ENCODE measurements at regions not wholly inside any gene's neighbourhood (a gene's known extent, or its start where the extent isn't known, plus 50 kb on each side); places are given as distances from the start of the nearest gene placed in this dataset.

GRCh38 chr7:21184942-21185652 is 242.8 kb upstream of the SP4 start:
- no peak overlapping the region for H3K4me3 ChIP-seq
- no peak overlapping the region for H3K27ac ChIP-seq
- no peaks in the 10 kb centered on the region for H3K9me3 ChIP-seq
- no peaks in the 10 kb centered on the region for H3K36me3 ChIP-seq
- H3K27me3 ChIP-seq (replicated peaks; ENCODE audit: insufficient read depth) = no peaks in the 10 kb centered on the region
- no peak for TF ChIP-seq CTCF (IDR thresholded peaks at IDR 0.05)
- no peak for TF ChIP-seq POLR2A (IDR thresholded peaks at IDR 0.05)
- no peak for TF ChIP-seq POLR2AphosphoS5 (IDR thresholded peaks at IDR 0.05)
- DNase-seq (ENCODE audit: low spot score) = no peak
- intact Hi-C loops (cut with DNase I) = no loop called here
- H3K4me1 ChIP-seq (replicated peaks) = no peaks in the 10 kb centered on the region
- WGBS = 35% methylated on average over 6 of the region's 6 CpGs

- intact Hi-C loops (cut with DNase I) = no loop called here
- TF ChIP-seq POLR2A (IDR thresholded peaks at IDR 0.05) (no peak), POLR2AphosphoS5 (IDR thresholded peaks at IDR 0.05) (no peak), CTCF (IDR thresholded peaks at IDR 0.05) (no peak)
- H3K4me3 ChIP-seq = no peak overlapping the region
- no peaks in the 10 kb centered on the region for H3K4me1 ChIP-seq (replicated peaks)
- no peaks in the 10 kb centered on the region for H3K9me3 ChIP-seq
- no peaks in the 10 kb centered on the region for H3K27me3 ChIP-seq (replicated peaks; ENCODE audit: insufficient read depth)
- WGBS = 77% methylated on average over 6 of the region's 6 CpGs
- no peaks in the 10 kb centered on the region for H3K36me3 ChIP-seq
- no peak for DNase-seq (ENCODE audit: low spot score)
- H3K27ac ChIP-seq = no peak overlapping the region
Measured at GRCh38 chr7:21185653-21186265, 242.1 kb upstream of the SP4 start.

GRCh38 chr7:21191321-21192073 is 236.4 kb upstream of the SP4 start:
- intact Hi-C loops (cut with DNase I) = no loop called here
- peak; percentile 14 for DNase-seq (ENCODE audit: low spot score)
- Histone ChIP-seq H3K4me1 (replicated peaks) (peaks cover 2% of the 10 kb centered on the region), H3K27ac (no peak overlapping the region), H3K4me3 (no peak overlapping the region), H3K36me3 (no peaks in the 10 kb centered on the region), H3K27me3 (replicated peaks; ENCODE audit: insufficient read depth) (no peaks in the 10 kb centered on the region), H3K9me3 (no peaks in the 10 kb centered on the region)
- TF ChIP-seq POLR2A (IDR thresholded peaks at IDR 0.05) = no peak
- TF ChIP-seq CTCF (IDR thresholded peaks at IDR 0.05) = no peak
- peak; percentile 37 for TF ChIP-seq POLR2AphosphoS5 (IDR thresholded peaks at IDR 0.05)
- WGBS = 21% methylated on average over 7 of the region's 7 CpGs

- intact Hi-C loops (cut with DNase I) = no loop called here
- 29% methylated on average over 2 of the region's 2 CpGs for WGBS
- no peaks in the 10 kb centered on the region for H3K27me3 ChIP-seq (replicated peaks; ENCODE audit: insufficient read depth)
- no peak overlapping the region for H3K27ac ChIP-seq
- TF ChIP-seq POLR2A (IDR thresholded peaks at IDR 0.05) = no peak
- TF ChIP-seq POLR2AphosphoS5 (IDR thresholded peaks at IDR 0.05) = peak; percentile 56
- DNase-seq (ENCODE audit: low spot score) = peak; percentile 59
- no peaks in the 10 kb centered on the region for H3K36me3 ChIP-seq
- no peaks in the 10 kb centered on the region for H3K9me3 ChIP-seq
- H3K4me1 ChIP-seq (replicated peaks) = peaks cover 2% of the 10 kb centered on the region
- no peak overlapping the region for H3K4me3 ChIP-seq
Measured at GRCh38 chr7:21192657-21193056, 235.2 kb upstream of the SP4 start.

- 77% methylated on average over 2 of the region's 2 CpGs for WGBS
- no peak overlapping the region for H3K4me3 ChIP-seq
Measured at GRCh38 chr7:21193895-21194294, 234.0 kb upstream of the SP4 start.

More at GRCh38 chr7:21193895-21194294, 234.0 kb upstream of the SP4 start:
- no peak for DNase-seq (ENCODE audit: low spot score)
- intact Hi-C loops (cut with DNase I) = no loop called here
- TF ChIP-seq POLR2A (IDR thresholded peaks at IDR 0.05) (no peak), POLR2AphosphoS5 (IDR thresholded peaks at IDR 0.05) (no peak), CTCF (IDR thresholded peaks at IDR 0.05) (no peak)
- Histone ChIP-seq H3K27me3 (replicated peaks; ENCODE audit: insufficient read depth) (no peaks in the 10 kb centered on the region), H3K36me3 (no peaks in the 10 kb centered on the region), H3K27ac (no peak overlapping the region), H3K9me3 (no peaks in the 10 kb centered on the region), H3K4me1 (replicated peaks) (peaks cover 2% of the 10 kb centered on the region)
